HepG2 (cell line): ENCODE measurements at regions not wholly inside any gene's neighbourhood (a gene's known extent, or its start where the extent isn't known, plus 50 kb on each side); places are given as distances from the start of the nearest gene placed in this dataset.
"Not testable (repeated sequence)": the region's sequence is repeated elsewhere in the genome, so short reads cannot be mapped to it uniquely, and the experiment has no call there.

Experiments used
- ATAC-seq: fragments of 200-7000 bp; cut with Tn5 transposase; 3 replicates; pipeline ENCODE4 v1.9.1; 2020; ENCODE audit warnings: mild to moderate bottlenecking, moderate library complexity
- BruUV-seq: library from RNA; stranded (reverse); fragments of 400-500 nt; replicated peaks from 2 replicates; lab custom pipeline; 2021; lab: Mats Ljungman, UMichigan
- CTCF ChIA-PET: fragments of 300-600 bp; formaldehyde crosslinking; extraction: SDS; loops from one replicate; lab custom pipeline; 2021; ENCODE audit warnings: low total read pairs, inconsistent platforms, low intra/inter-chr PET ratio; lab: Yijun Ruan, JAX
- POLR2A ChIA-PET: fragments of 350-600 bp; sonication (Branson Sonifier 250); formaldehyde crosslinking; loops from one replicate; lab custom pipeline; 2020; ENCODE audit warnings: antibody characterized with exemption, inconsistent platforms; lab: Yijun Ruan, JAX
- DNase-seq: peaks from one replicate; pipeline ENCODE4 v3.0.0-alpha.2; 2015; ENCODE audit warnings: low spot score
- FAIRE-seq: peaks from 3 replicates; lab custom pipeline; 2011; peaks lifted over from hg19 to GRCh38; lab: Jason Lieb, UNC
- H2AFZ ChIP-seq: one replicate; pipeline ENCODE4 v1.6.1; 2011; ENCODE audit warnings: low read length, inconsistent platforms
- H3K27ac ChIP-seq: fragments of 300-600 bp; 3 replicates; pipeline ENCODE4 v1.8.0; 2011; ENCODE audit warnings: mixed run types, mild to moderate bottlenecking, mixed read lengths, low read length, inconsistent platforms; ENCODE audit not compliant: insufficient read depth; ENCODE audit errors: extremely low read length
- H3K27me3 ChIP-seq, 2 experiments: fragments of 200-600 bp in 1 of 2; 2 replicates in 1 of 2; 3 replicates in 1 of 2; pipeline versions ENCODE4 v1.6.0 to v1.8.0; 2011; ENCODE audit warnings: low read length in 2 of 2, mild to moderate bottlenecking in 2 of 2, moderate library complexity in 2 of 2, inconsistent platforms in 1 of 2; ENCODE audit not compliant: insufficient read depth in 2 of 2, control insufficient read depth in 1 of 2
- H3K36me3 ChIP-seq, 2 experiments: fragments of 200-600 bp in 1 of 2; replicated peaks in 1 of 2; 2 replicates in 1 of 2; 3 replicates in 1 of 2; pipeline versions ENCODE4 v1.5.1 to v1.8.0; 2011; ENCODE audit warnings: low read length in 2 of 2, inconsistent platforms in 1 of 2; ENCODE audit not compliant: insufficient read depth in 2 of 2, control insufficient read depth in 1 of 2
- H3K4me1 ChIP-seq: 2 replicates; pipeline ENCODE4 v1.5.1; 2012; ENCODE audit warnings: low read length, inconsistent platforms; ENCODE audit not compliant: insufficient read depth
- H3K4me2 ChIP-seq: 2 replicates; pipeline ENCODE4 v1.6.0; 2011; ENCODE audit warnings: low read depth, low read length, inconsistent platforms
- H3K4me3 ChIP-seq, 3 experiments: fragments of 200-600 bp in 1 of 3; sonication (generic), shearing (Covaris generic) in 1 of 3; replicated peaks in 1 of 3; 2 replicates each; pipeline ENCODE4 v1.5.1; 2011 to 2016; ENCODE audit warnings: low read length in 3 of 3, inconsistent platforms in 2 of 3, low read depth in 2 of 3, mild to moderate bottlenecking in 2 of 3, control low read depth in 1 of 3, mixed read lengths in 1 of 3; ENCODE audit not compliant: insufficient read depth in 1 of 3
- H3K79me2 ChIP-seq: one replicate; pipeline ENCODE4 v1.6.1; 2011; ENCODE audit warnings: low read length, inconsistent platforms; ENCODE audit not compliant: insufficient read depth
- H3K9ac ChIP-seq: 2 replicates; pipeline ENCODE4 v1.6.0; 2011; ENCODE audit warnings: mild to moderate bottlenecking, low read depth, low read length, inconsistent platforms; ENCODE audit not compliant: insufficient read depth
- H3K9me3 ChIP-seq: 2 replicates; pipeline ENCODE4 v1.5.1; 2012; ENCODE audit warnings: mild to moderate bottlenecking, low read length
- H4K20me1 ChIP-seq: 2 replicates; pipeline ENCODE4 v1.6.0; 2011; ENCODE audit warnings: inconsistent platforms, mild to moderate bottlenecking, low read length, moderate library complexity; ENCODE audit not compliant: insufficient read depth
- WGBS: methylation state at CpG from one replicate; pipeline ENCODE4 v1.1.6; 2017; ENCODE audit warnings: low lambda C conversion rate; 5-methylcytosine and 5-hydroxymethylcytosine counted together
- in situ Hi-C: cut with HindIII; loops from 2 replicates; pipeline ENCODE4 v1.10.0; 2017; ENCODE audit warnings: low pct_unique_long_range_greater_than_20kb; ENCODE audit not compliant: extremely low pct_ligation_motif_present
- intact Hi-C: fragments of 100-400 bp; cut with micrococcal nuclease; formaldehyde crosslinking; loops from one replicate; pipeline ENCODE4 v1.10.0; 2022; ENCODE audit not compliant: unreplicated experiment

- CTCF ChIA-PET, BruUV-seq, H3K4me1 ChIP-seq, H2AFZ ChIP-seq, H3K9me3 ChIP-seq, H3K4me2 ChIP-seq, DNase-seq, H3K9ac ChIP-seq, H3K4me3 ChIP-seq, intact Hi-C loops, POLR2A ChIA-PET, in situ Hi-C loops, H3K79me2 ChIP-seq, H3K27me3 ChIP-seq, H3K36me3 ChIP-seq, ATAC-seq, H3K27ac ChIP-seq, H4K20me1 ChIP-seq, FAIRE-seq: not testable (repeated sequence)
- WGBS: 63% methylated on average over 5 of the region's 5 CpGs
Measured at GRCh38 chr2:111546578-111546977, 337.4 kb downstream of the ANAPC1 start.

- BruUV-seq, H3K27me3 ChIP-seq, H3K79me2 ChIP-seq, DNase-seq, in situ Hi-C loops, FAIRE-seq, H3K27ac ChIP-seq, H3K9me3 ChIP-seq, POLR2A ChIA-PET, intact Hi-C loops, H3K9ac ChIP-seq, CTCF ChIA-PET, H4K20me1 ChIP-seq, ATAC-seq, H2AFZ ChIP-seq, H3K4me2 ChIP-seq, H3K36me3 ChIP-seq, H3K4me1 ChIP-seq, H3K4me3 ChIP-seq: not testable (repeated sequence)
- 100% methylated on average over 1 of the region's 2 CpGs for WGBS
Measured at GRCh38 chr2:111549174-111549573, 334.8 kb downstream of the ANAPC1 start.

DNA sequence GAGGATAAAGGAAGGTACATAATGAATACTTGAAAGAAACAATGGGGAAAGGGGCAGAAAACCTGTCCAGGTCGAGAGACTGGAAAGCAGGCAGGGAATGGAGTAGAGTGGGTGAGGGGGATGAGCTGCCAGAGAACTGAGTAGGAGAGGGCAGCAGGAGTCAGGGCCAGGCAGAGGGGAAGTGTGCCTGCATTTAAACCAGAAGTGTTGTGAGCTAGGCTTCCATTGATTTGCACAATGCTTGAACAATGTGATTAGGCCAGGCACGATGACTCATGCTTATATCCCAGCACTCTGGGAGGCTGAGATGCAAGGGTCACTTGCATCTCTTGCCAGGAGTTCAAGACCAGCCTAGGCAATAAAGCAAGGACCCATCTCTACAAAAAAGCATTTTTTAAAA, 332.6 kb downstream of the ANAPC1 start:
- DNase-seq, H3K27ac ChIP-seq, H3K36me3 ChIP-seq, in situ Hi-C loops, H3K4me3 ChIP-seq, H3K9ac ChIP-seq, H3K4me1 ChIP-seq, H3K27me3 ChIP-seq, CTCF ChIA-PET, FAIRE-seq, H3K9me3 ChIP-seq, H3K79me2 ChIP-seq, H2AFZ ChIP-seq, H3K4me2 ChIP-seq, H4K20me1 ChIP-seq, POLR2A ChIA-PET, intact Hi-C loops, BruUV-seq: not testable (repeated sequence)
- peak; percentile 45; the same call in 1 of the 3 replicates for ATAC-seq
- WGBS: 26% methylated on average over 1 of the region's 2 CpGs

- intact Hi-C loops, H4K20me1 ChIP-seq, H3K4me2 ChIP-seq, H2AFZ ChIP-seq, DNase-seq, POLR2A ChIA-PET, H3K4me1 ChIP-seq, H3K27ac ChIP-seq, H3K36me3 ChIP-seq, in situ Hi-C loops, H3K4me3 ChIP-seq, FAIRE-seq, CTCF ChIA-PET, BruUV-seq, H3K9me3 ChIP-seq, H3K27me3 ChIP-seq, H3K9ac ChIP-seq, ATAC-seq, H3K79me2 ChIP-seq: not testable (repeated sequence)
- no CpG with 5 or more reads among the region's 9 CpGs for WGBS
Measured at GRCh38 chr2:111552625-111553024, 331.4 kb downstream of the ANAPC1 start.
